HG02840 (cell line): ENCODE measurements at regions not wholly inside any gene's neighbourhood (a gene's known extent, or its start where the extent isn't known, plus 50 kb on each side); places are given as distances from the start of the nearest gene placed in this dataset.
"Not testable (repeated sequence)": the region's sequence is repeated elsewhere in the genome, so short reads cannot be mapped to it uniquely, and the experiment has no call there.

Experiments used
- ATAC-seq: cut with Tn5 transposase; IDR thresholded peaks from one replicate; pipeline ENCODE4 v1.9.1; 2021; ENCODE audit warnings: mild to moderate bottlenecking, moderate library complexity, moderate number of reproducible peaks; ENCODE audit not compliant: unreplicated experiment, low FRiP score

DNA sequence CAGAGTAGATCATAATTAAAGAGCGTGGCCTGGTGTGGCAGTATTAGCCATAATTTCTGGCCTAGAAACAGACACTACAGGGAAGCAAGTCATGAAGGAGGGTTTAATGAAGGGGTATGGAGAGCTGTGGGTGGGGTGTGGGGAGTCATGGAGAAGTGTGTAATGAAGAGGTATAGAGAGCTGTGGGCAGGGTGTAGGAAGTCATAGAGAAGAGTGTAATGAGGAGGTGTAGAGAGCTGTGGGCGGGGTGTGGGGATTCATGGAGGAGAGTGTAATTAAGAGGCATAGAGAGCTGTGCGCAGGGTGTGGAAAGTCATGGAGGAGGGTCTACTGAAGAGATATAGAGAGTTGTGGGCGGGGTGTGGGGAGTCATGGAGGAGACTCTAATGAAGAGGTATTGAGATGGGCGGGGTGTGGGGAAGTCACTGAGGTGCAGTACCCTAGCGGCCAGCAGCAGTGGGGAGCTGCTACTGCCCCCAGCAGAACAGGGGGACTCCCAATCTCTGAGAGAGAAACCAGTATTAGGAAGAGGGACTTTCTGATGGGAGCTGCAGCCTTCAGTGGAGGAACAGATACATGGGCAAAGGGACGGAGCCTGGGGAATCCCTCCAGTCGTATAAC is 145.4 kb upstream of the FOXA2 start:
- no peak for ATAC-seq

DNA sequence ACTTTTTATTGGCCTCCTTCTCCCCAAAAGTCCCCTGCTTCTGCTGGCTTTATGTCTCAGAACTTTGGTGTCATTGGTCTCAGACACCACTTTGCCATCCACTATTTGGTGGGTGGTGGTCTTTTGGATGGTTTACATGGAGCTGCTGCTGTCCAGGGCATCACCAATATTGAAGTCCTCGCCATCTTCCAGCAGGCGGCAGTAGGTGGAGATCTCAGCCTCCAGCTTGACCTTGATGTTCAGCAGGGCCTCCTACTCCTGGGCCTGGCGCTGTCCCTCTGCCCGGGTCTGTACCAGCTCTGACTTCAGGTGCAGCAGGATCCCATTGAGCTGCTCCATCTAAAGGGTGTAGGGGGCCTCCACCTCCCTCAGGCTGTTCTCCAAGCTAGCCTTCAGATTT is 148.4 kb upstream of the FOXA2 start:
- ATAC-seq: no peak

DNA sequence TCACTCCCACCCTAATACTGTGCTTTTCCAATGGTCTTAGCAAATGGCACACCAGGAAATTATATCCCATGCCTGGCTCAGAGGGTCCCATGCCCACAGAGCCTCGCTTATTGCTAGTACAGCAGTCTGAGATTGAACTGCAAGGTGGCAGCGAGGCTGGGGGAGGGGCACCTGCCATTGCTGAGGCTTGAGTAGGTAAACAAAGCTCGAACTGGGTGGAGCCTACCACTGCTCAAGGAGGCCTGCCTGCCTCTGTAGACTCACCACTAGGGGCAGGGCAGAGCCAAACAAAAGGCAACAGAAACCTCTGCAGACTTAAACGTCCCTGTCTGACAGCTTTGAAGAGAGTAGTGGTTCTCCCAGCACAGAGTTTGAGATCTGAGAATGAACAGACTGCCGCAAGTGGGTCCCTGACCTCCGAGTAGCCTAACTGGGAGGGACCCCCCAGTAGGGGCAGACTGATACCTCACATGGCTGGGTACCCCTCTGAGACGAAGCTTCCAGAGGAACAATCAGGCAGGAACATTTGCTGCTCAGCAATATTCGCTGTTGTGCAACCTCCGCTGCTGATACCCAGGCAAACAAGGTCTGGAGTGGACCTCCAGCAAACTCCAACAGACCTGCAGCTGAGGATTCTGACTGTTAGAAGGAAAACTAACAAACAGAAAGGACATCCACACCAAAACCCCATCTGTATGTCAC is 150.7 kb upstream of the FOXA2 start:
- ATAC-seq: not testable (repeated sequence)

DNA sequence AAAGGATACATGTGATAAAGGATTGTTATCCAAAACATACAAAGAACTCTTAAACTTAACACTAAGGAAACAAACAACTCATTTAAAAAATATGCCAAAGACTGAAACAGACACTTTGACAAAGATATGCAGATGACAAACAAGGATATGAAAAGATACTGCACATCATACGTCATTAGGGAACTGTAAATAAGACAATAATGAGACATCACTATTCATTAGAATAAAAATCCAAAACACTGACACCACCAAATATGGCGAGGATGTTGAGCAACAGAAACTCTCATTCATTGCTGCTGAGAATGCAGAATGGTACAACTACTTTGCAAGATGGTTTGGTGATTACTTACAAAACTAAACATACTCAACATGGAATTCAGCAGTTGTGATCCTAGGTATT is 156.5 kb upstream of the FOXA2 start:
- no peak for ATAC-seq

DNA sequence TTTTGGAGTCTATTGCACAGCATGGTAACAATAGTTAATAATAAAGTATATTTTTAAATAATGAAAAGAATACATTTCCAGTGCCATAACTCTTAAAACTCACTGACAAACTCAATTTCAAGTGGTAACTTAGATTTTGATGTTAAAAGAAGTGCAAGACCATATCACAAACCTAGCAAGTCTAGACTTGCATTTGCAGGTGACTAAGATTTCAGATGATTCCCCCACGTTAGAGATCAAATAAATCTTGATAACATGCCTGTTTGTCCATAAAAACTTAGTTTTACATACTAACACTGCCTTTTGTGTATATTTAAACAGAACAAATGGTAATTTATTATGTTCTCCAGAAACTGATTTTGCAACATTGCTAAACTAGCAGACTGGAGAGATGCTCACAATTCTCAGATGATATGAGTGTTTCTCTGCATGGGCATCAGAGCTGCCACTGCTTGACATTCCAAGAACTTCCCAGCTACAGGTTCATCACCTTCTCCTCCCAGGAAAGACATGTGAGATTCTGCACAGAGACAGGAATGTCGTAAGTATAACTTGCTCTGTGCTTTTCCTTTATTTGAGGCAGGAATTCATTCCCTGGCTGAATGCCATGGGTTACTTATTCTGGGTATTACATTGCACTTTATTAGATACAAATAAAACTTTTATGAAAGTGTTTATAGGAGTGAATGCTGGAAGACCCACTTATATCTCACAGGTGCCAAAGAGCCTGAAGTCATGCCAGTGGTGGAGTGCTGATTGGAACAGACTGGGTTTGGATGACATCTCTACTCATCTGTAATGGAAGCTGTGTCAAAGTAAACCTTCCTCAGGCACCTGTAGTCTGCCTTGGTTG is 160.2 kb upstream of the FOXA2 start:
- ATAC-seq: no peak

DNA sequence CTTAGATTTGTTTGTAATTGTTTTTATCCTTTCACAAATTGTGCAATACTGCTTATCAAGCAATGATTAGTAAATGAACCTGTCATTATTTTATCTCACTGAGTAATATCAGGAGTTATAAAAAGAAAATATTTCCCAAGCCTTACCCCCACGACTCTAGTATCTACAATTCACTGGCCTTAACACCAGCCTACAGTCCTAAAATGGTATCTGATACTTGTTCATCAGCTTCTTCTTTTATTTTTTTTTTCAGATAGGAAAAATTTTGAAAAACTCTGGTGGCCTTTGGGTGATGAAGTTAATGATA is 160.8 kb upstream of the FOXA2 start:
- no peak for ATAC-seq

DNA sequence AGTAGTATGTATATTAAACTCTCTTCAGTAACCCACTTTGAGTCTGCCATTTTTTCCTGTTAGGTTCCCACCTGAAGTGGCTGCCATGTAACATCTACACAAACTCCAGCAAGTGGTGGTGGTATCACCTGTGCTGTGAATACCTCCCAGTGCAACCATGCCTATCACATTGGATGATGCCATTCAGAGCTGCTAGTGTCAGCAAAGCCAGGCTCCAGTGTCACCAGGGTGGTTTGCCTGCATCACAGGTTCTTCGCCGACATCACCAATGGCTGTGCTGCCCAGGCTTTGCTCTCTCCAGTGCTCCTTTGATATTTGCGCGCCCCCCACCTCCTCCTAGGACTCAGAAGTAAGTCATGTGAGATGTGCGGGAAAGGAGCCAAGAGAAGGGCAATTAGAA is 162.6 kb upstream of the FOXA2 start:
- no peak for ATAC-seq

DNA sequence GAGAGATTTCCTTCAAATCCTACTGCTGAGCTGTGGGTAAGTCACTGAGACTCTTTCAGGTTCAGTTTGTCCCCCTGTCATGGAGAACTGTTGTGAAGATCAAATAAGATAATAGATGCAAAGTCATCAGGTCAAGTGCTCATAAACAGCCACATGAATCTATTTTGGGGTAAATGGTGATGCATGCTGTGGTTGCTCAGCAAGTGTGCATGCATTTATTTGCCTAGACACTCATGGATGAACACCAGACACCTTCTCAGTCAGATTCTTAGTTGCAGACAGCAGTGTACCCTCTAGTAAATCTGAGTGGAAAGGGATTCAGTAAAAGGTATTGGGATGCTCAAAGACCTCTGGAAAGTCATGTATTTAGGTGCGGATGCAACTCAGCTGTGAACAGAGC is 168.0 kb upstream of the FOXA2 start:
- ATAC-seq: no peak

DNA sequence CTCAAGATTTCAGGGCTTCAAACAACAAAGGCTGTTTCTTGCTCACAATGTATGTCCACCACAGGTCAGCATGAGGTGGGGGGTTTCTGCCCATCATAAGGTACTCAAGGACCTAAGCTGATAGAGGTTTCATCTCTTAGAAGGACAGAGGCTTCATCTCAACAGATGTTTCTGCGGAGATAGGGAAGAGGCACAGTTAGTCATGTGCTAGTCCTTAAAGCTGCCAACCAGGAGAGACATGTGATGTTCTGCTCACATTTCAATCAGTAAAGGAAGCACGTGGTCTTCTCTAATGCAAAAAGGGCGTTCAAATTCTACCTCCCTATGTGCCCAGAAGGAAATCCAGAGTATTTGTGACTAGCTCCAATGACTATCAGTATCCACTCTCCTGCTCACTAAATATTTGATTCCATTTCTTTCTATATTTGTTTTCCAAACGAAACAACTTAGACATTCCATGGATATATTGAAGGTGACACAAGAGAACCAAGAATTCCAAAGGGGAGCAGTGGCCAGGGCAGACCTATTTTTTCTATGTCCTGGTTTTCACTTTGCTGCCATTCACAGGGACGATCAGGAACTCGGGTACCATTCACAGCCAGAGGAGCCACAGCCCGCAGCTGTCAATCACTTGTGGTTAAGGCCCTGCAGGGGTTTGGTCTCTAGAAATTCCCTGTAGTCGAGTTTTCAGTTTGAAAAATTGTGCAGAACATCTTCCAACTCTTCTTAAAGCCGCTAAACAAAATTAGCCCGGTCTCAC is 173.2 kb upstream of the FOXA2 start:
- no peak for ATAC-seq

DNA sequence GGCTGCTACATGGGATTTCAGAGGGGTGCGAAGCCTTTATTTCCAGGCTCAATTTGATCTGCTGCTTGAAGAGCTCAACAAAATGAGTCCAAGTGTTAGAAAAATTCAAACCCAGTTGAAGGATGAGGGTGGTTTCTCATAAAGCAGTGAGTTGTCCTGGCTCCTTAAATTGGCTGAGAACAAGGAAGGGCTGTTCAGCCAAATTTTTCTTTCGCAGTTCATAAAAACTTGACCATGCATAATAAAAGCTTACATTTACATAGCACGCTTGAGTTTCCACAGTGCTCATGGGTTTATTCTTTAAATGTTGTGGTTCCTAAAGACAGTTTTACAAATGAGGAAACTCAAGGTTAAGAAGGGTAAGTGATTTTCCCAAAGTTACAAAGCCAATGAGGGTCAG is 174.4 kb upstream of the FOXA2 start:
- no peak for ATAC-seq

DNA sequence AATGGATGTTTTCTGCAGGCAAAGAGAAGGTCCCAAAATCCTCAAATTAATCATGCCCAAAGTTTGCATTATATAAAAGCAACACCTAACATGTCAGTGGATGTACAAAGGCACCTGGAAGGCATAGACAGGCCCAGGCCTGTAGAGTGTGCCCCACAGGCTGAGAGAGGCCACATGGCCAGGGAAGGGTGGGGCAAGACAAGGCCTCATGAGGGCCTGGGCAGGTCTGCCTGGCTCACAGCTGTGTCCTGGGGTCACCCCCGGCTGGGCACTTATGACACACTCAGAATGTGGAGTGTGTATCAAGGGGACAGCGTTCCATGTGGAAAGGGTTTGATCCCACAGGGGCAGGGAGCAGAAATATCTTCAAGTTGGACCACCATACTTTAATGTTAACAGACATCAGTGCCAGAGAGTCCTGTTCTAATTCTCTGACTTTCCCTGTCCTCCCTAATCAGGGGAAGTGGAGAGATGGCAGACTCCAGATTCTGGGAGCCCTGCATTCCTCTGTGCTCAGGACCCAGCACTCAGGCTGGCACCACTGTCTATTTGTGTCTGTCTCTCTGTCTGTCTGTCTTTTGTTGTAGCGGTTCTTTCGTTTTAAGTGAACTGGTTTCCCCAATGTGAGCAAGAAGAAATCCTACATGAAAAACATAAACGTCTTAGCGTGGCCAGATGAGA is 178.3 kb upstream of the FOXA2 start:
- no peak for ATAC-seq

DNA sequence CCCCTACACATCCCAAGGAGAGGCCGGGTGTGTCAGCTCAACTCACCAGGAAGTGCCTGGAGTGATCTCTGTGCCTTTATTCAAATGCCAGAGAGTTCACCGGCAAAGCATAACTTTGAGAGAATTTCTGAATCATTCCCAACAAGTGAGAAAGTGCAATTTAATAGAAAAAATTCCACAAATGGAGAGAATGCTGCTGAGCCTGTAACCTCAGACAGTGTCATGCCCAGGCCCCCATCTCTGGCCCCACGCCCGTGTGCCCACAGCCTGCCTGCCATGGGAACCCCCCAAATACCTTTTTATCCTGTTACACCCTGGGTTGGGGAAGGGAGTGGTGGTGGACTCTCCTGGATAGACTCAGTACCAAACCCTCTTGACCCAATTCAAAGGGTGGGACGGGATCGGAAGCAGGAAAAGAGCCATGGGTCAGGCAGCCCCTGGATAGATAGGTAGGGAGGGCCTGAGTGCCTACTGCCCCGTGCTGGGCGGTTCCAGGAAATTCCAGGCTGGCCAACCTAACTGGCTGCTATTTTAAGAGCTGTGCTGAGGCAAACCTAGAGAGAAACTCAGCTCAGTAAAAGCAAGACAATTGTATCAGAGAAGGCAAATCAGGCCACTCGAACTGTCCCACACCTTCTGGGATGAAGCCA is 179.0 kb upstream of the FOXA2 start:
- ATAC-seq: no peak

DNA sequence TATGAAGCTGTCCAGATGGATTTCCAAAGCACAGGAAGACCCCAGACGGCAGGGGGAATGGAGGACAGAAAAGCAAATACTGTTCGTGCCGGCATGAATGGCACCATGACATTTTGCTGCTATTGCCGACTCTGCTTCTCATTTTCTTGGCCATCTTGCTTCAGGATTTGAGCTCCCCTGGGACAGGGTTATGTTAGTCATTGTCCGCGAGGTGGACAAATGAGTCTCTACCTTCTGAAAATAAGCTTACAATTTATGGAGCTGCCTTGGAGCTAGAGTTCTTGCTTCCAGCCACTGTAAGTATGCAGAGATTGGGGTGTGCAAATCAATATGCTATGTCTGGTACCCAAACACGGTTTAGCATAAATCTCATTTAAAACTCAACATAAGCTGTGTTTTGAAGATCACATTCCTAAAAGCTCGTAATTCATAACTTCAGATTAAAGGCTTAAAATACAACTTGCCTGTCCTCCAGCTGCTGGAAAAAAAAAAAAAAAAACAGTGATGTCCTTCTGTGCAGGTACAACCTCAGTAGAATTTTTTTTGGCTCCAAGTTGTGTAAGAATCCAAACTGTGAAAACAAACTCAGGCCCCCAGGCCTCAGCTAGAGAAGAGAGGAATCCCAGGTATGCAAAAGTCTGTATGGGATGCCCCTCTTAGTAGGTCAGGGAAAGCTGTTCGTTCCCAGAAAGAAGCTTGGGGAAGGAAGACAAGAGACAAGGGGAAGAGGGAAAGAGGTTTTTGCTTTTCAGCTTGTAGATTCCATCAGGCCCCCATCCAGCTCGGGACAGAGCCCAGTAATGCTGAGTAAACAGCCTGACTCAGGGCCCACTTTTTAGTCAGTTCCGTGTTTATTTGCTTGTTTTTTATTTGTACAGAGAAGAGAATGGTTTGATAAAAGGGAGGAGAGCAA is 184.2 kb upstream of the FOXA2 start:
- no peak for ATAC-seq

DNA sequence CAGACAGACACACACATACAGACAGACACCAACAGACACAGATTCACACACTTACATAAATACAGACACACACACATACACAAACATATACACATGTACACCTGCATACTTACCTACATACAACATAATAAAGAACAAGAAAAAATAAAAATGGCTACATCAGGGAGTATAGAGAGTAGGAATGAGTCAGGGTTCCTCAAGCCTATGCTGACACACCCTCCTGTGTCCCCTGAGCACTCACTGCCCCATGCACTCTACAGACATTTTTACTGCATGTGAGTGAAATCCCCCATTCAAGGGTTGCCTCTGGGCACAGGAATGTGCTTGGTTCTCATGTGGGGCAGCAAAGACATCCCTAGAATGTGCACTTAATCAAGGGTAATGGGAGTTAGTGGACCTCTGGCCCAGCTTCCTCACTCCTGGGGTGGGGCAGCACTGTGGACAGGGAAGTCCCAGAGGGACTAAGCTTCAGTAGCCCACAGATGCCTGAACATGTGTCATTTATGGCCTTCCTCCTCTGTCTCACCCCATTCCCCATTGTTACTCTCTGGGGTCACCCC is 185.9 kb upstream of the FOXA2 start:
- ATAC-seq: no peak

DNA sequence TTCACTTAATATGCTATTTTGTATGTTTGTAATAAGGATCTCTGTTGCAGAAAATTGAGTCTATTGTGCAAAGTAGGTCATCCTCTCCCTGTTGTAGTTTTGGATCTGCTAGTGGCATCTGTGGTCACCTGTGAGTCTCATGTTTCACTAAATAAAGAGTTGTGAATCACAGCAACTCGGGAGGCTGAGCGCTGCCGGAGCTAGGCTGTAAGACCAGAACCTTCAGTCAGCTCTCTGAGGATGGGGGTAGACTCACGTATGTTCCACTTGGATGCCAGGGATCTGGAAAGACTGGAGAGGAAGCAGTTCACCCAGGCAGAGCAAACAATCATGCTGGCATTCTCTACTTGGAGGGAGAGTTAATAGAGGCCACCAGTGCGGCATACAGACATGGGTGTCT is 187.3 kb upstream of the FOXA2 start:
- ATAC-seq: no peak

DNA sequence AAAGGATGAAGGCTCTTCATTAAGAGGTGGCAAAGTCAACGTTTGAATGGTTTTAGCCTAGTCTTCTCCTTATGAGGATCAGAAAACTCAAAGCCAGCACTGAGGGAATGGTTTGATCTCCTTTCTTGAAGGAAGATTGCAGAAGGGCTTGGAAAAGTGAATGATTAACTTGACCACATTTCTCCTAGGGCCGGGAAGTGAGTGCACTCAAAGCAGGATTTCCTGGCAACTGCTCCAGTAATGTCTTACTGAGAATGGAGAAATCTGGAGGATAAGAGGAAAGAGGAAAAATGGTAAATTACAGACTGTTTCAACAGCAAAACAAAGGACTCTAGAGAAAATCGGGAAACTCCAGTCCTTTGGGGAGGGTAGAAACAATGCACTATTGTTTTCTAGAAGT is 189.0 kb upstream of the FOXA2 start:
- no peak for ATAC-seq

DNA sequence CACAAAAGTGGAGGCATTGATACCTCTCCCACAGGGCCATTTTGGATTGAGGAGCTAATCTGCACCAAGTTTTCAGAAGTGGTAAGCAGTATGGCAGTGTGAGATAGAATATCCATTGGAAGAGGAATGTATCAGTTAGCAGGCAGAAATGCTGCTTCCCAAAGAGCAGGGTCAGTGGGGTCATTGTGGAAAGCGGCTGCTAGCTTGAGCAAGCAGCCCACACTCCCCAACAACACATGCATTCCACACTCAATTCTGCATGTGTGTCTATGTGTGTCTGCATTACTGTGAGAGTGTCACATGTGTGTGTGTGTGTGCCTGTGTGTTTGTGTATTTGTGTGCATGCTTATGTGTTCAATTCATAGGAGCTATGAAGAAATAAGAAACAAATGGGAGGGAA is 190.9 kb upstream of the FOXA2 start:
- no peak for ATAC-seq

DNA sequence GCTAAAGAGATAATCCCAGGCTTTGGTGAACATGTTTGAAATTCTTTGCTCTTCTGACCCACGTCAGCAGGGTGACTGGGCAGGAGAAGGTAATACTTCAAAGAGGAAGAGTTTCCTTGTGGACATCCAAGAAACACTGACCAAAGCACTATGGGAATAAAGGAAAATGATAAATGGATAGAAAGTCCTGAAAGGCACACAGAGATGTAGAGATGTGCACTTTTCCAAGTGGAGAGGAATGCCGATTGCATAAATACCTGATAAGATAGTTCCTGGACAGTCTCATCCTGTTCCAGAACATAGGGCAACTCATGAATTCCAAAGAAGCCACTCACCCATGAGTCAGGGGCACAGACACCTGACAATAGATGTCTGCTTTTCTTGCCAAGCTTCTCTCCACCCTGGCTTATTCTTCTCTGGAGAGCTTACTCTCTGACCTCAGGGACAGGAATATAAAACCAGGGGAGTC is 191.3 kb upstream of the FOXA2 start:
- ATAC-seq: no peak

DNA sequence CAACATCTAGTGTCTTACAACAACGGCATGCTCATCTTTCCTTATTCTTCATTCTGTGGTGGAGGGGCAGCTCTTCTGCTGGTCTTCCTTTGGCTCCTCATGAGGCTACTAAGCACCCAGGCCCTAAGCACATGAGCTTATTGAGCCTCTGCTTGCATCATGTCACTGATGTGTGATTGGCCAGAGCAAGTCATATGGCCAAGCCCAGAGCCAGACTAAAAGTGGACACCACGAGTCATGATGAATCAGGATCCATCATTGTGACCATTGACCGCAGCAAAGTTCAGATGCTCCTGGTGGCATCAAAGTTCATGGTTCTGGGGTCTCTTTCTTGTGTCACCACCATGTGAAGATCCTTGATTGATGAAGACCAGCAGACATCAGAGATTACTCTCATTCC is 192.0 kb upstream of the FOXA2 start:
- no peak for ATAC-seq
